Fibroblast of skin of left quadriceps (primary cell): ENCODE measurements at regions not wholly inside any gene's neighbourhood (a gene's known extent, or its start where the extent isn't known, plus 50 kb on each side); places are given as distances from the start of the nearest gene placed in this dataset.
"Not testable (repeated sequence)": the region's sequence is repeated elsewhere in the genome, so short reads cannot be mapped to it uniquely, and the experiment has no call there.

Experiments used
- DNase-seq, 2 experiments: peaks; one replicate each; pipeline ENCODE4 v3.0.0-alpha.2; 2013; ENCODE audit warnings: low read depth in 2 of 2

DNA sequence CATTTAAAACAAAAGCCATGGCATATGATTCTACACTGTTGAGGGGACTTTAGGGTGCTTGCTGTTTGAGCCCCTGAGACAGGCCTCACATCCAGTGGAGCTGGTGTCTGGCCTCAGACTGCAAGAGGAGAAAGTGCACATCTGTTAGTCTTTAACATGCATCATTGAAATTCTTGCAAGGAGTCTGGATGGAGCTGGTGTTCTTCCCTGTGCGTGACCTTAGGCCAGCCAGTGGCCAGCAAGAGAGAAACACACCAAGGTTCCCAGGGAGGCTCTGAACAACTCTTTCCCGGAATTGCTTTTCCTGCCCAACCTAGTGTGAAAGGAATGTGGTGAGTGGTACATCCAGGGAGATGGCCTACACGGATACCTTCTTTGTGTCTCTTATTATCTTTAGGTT lies 282.8 kb upstream of the TNC start:
- DNase-seq, result peak; percentile 58 to 59

DNA sequence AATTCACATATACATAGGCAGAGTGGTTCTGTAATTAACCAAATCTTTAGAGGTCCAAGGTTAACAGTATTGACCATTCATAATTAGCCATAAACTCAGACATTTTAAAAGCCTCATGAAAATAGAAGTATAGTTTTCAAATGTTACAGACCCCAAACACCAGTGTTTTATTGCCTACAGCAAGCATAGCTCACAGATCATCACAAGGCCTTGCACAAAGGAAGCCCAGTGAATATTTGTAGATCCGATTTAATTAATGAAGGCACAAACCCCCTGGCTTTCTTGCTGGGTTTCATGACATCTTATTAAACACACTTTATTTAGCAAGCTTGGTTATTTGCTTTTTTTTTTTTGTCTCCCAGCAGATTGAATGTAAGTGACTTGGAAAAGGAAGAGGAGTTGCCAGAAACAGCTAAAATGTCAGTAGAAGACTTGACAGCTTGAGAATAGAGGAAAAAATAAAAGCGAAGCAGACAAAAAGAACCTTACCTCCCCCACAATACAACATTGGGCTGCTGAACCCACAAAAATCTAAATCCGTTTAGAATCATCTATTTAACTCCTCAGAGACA lies 283.9 kb upstream of the TNC start:
- no peak for DNase-seq

DNA sequence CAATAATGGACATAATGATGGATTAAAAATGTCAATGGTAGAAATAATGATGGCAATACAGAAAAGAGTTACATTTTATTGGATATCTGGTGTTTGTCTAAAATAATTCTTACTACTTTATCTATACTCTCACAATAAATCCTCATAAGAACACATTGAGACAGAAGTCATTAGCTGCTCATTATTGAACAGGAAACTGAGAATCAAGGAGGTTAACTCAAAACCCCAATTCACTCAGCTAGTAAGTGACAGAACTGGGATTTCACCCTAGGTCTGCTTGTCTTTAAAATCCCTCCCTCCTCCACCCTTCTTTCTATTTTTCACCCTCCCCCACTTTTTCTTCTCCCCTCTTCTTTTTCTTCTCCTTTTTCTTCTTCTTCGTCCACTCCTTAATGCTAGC lies 285.8 kb upstream of the TNC start:
- no peak for DNase-seq

DNA sequence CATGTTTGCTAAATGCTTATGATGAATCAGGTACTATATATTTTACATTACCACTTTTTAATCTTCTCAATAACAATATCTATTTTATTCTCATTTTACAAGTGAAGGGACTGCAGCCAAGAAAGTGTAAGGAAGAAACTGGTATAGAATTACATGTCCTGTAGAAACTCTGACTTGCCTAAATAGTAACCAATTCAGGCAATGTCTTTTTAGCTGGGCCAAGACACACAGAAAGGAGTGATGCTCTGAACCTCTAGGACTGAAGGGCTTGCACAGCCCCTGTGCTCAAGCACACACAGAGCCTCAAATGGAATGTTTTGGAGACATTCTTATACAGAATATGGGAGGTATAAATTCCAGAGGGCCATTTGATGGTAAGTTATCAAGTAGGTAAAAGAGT lies 286.4 kb upstream of the TNC start:
- no peak for DNase-seq

DNA sequence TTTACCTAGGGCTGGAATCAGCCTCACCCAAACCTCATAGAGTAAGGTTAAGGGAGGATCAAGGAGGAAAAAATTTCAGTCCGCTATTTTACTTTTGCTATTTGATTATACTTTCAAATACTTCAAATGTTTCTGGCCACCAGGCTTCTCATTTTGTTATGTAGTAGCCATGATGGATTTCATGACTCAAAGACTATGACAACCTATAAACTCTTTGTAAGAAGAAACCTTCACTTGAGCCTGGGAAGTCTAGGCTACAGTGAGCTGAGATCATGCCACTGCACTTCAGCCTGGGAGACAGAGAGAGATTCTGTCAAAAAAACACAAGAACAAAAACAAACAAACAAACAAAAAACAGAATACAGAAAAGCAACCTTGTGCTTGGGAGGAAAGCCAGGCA lies 293.6 kb upstream of the TNC start:
- DNase-seq, result no peak

DNA sequence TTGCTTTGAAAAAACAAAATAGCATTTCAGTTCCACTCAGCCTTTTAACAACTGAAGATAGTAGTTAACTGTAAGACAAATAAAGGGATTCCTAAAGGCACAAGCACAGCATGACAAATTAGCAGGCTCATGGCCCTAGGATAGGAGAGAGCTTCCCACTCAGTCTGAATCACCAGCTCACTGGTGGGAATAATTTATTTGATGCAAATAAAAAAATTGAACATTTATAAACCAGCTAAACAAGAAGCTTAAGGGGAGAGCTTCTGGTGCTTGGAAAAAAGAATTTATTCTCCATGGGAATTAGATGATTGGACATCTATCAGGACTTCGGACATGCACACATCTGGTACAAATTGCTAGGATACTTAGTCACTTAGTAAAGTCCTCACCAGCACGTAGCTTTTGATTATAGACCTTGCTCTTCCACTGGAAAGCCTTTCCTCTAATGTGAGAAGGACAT lies 294.1 kb upstream of the TNC start:
- peak; percentile 87 to 89 for DNase-seq

DNA sequence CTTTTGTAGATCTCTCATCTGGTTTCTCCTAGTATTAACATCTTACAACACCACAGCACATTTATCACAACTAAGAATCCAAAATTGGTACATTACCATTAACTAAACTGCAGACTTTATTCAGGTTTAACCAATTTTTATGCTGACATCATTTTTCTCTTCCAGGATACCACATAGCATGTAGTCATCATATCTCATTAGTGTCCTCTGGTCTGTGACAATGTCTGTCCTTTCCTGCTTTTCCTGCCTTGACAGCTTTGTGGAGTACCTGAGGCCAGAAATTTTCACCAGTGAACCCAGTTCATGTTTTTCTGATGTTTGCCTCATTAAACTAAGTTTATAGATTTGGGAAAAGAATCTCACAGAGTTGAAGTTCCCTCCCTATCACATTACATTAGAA lies 294.7 kb upstream of the TNC start:
- DNase-seq, result no peak

DNA sequence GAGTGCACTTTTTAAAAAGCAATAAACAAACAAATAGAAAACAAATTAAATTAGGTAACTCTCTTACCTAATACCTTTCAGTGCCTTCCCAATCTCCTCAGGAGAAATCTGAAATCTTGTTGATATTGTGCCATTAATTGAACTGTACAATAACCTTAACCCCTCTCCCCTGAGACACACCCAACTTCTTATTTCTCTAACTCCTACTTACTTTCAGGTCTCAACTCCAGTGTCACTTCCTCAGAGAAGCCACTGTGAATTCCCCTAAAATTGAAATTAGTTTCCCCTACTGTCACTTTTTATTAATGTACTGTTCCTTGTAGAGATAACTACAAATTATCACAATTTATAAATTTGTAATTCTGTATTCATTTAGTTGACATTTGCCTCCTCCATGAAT lies 295.3 kb upstream of the TNC start:
- DNase-seq, result no peak

DNA sequence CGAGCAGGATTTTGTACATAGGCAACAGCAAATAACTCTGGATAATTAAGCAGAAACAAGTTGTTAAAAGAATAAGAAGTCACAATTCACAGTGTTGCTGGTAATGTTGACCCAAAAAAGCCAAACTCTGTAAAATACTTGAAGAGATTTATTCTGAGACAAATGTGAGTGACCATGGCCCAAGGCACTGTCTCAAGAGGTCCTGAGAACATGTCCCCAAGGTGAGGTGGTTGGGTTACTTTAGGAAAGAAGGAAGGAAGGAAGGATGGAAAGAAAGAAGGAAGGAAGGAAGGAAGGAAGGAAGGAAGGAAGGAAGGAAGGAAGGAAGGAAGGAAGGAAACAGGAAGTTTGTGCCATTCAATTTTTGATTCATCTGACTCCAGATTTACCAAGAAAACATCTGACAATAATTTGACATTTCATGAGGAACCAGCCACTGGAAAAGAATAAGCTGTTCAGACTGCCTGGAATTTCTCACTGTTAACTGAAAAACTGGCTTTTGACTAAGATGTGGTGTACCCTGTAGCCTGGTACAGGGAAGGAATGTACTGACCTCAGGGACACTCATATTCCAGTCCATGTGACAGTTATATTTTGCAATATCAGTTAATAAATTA lies 295.9 kb upstream of the TNC start:
- DNase-seq, result no peak

DNA sequence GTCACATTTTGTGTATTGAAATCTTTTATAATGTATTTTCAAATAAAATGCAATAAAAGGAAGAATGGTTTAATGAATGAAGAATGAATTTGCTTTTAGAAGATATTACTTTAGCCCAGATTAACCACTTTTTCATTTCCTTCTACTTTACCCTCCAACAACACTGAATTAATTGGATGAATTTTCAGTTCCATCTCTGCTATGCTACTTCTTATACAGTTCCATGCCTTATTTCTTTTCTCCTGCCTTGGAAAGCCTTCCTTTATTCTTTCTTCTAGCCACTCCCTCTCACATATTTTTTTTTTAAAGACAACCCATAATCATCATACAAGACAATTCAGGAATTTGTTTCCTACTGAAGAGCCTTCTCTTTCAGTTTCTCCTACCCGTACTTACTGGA lies 296.6 kb upstream of the TNC start:
- no peak for DNase-seq

DNA sequence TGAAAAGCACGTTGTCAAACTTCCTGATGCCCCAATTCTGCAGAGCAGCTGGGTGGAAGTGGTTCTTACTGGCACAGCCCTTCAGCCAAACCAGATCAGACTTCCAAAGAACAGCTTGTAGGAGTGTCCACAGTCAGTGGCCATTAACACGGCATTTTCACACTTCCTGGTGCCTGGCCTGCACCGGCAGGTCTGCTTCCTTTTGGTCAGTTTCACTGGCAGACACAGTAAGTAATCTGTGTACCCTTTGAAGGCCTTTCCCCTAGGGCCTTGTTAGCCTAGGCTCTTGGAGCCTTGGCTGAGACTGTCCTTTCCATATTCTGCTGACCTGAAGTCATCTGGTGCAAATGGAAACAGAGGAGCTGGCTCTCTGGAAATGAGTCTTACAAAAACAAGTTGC lies 297.5 kb upstream of the TNC start:
- DNase-seq, result no peak

DNA sequence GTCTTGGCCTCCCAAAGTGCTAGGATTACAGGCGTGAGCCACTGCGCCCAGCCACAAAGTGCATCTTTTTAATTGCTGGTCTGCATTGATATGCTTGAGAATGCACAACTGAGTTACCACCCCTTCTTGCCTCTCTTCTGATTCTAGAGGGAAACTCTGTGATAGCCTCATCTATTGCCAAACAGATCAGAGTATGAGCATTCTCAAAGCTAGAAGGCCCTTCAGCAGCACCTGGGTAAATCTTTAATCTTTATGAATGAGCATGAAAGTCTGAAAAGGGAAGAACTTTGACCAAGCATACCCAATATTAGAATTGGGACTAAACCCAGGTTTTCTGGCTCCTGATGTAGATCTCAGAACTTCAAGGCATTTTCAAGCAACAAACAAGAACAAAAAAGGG lies 298.3 kb upstream of the TNC start:
- DNase-seq, result no peak

DNA sequence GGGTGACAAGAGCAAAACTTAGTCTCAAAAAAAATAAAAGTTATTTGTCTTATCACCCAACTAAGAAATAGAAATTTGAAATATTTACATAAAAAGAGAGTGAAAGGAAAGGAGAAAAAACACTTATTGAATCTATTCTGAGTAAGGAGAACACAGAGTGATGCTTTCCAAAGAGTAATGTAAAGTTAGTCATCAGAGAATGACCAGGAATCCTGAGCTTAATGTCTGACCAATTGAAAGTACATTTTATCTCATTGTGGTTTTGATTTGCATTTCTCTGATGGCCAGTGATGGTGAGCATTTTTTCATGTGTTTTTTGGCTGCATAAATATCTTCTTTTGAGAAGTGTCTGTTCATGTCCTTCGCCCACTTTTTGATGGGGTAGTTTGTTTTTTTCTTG lies 300.2 kb upstream of the TNC start:
- not testable (repeated sequence) for DNase-seq

DNA sequence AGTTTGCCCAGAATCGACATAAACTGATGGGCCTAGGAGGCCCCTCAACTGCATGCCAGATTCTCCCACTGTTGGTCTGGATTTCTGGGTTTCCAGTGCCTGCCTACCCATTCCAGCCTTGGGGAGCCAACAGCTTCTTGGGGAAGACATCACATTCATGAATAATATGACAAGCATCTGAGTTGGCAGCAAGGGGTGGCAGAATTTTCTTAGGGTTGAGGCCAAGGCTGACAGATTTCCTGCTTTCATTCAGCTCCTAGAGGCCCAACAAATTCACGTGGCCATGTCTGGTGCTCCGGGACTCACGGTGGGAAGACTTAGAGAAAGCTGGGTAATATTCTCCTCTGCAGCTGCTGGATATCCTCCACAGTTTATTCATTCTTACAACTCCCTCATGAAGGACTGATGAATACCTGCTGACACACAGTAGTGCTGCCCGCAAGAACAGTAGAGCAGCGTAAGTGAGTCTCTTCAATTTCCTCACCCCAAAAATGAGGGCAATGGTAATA lies 305.0 kb upstream of the TNC start:
- no peak for DNase-seq

DNA sequence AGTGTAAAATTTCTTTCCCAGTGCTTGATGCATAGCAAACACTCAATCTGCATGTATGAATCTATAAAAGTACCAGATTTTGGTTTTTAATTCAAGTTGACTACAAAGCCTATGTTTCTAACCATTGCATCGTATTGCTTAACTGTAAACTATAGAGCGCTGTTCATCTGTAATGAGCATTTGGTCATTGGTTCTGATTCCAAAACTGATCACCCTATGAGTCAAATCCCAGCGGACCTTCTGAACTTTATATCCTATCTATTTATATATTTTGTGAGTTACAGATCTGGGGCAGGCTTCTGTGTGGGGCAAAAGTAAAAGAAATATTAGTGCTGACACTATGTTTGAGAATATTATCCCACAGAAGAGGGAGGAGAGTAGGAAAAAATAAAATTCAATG lies 305.7 kb upstream of the TNC start:
- no peak for DNase-seq

DNA sequence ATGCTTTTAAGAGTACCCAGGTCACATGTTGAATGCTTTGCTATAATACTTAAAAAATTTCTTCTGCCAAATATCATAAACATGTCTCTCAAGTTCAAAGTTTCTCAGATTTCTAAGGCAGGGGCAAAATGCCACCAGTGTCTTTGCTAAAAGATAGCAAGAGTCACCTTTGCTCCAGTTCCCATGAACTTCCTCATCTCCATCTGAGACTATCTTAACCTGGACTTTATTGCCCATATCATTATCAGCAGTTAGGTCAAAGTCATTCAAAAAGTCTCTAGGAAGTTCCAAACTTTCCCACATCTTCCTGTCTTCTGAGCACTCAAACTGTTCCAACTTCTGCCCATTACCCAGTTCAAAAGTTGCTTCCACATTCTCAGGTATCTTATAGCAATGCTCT lies 307.6 kb upstream of the TNC start:
- DNase-seq, result no peak

DNA sequence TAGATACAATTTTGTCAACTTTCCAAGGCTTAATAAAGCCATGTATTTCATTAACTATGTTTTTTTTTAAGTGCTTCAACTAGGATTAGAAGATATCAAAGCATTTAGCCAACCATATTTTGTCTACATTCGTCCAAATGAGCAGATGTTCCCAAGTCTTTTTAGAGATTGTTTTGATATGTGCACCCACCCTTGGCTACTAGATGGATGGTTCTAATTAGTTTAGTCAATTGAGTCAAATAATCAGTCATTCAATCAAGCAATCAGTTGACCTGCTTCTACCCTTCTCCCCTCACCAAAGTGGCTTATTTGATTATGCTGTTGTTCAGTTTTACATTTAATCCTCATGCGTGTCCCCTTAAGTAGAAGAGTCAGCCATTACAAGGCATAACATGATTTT lies 319.5 kb upstream of the TNC start:
- DNase-seq, result no peak

DNA sequence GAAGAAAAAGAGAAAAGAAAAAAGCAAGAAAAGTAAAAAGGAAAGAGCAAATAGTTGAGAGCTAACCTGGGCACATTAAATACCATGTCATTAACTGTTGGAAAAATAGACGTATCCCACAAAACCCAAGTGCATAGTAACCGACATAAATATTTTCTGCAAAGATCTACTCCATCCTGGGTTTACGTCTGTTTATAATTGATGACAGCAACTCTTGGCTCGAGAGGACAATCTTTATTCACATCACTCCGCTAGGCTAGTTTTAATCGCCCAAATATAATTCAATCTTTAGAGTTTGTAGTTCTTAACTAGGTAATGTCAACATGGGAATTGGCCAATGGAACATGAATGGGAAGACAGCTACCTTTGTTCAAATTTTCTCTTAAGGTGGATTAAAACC lies 321.7 kb upstream of the TNC start:
- no peak for DNase-seq

DNA sequence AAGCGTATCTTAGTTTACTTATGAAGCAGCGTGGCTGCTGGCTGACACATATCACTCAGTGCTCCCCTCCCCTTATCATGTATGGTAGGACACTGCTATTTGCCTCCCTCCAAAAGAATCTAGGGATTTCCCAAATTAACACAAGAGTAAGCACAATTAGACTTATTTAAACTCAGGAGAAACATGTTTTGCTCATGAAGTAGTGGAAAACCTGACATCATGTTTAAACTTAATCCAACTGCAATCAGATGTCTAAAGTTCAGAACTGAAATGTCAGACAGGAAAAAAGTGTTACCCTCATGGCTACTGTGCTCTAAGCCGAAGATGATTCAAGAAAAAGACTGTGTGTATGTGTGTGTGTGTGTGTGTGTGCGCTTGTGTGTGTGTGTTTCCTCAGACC lies 324.1 kb upstream of the TNC start:
- DNase-seq, result no peak

DNA sequence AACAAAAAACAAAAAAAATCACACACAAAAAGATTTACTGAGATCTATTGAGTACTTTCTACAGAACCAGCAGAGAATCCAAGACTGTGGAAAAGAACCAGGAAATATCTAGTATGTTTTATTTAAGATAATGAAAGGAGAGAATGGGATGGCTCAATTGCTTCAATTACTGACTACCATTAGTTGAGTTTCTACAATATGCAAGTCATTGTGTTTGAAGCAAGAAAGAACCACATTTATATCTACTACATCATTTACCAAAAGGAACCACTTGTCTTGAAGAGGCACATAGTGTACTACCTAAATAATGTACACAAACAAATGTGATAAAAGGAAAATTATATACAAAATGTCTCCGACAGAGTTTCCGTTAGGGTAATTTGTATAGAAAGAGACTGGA lies 325.9 kb upstream of the TNC start:
- DNase-seq, result no peak

DNA sequence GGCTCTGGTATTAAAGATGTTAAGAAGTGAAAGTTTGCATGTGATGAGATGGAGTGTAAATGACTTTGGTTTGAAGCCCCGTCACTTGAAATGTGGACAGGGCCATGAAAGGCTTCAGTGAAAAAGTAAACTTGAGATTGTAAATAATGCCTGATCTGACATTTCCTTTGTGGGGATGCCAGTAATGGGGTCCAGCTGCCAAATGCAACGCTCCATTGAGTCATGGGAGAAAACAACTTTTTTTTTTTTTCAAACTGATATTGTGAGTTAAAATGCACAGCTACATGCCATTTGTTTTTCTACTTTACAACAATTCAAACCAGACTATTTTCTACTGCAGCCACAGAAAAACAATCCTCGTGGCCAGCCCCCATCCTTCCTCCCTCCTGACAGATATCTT lies 327.0 kb upstream of the TNC start:
- no peak for DNase-seq

DNA sequence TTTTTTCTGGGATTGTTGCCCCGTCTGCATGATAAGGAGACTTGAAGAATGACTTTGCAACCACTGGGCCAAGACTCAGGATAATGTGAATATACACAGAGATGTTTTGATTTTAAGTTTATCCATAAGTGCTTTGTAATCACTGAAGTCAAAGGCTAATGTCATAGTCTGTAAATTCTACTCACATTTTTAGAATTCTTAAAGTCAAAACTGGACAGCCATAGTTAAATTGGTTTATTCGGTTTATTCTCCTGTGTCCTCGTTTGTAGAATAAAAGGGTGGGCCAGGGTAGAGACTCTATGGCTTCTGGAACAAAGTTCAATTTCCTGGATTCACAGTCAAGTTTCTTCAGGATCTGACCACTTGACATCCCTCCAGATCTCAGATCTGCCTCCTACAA lies 327.7 kb upstream of the TNC start:
- no peak for DNase-seq

DNA sequence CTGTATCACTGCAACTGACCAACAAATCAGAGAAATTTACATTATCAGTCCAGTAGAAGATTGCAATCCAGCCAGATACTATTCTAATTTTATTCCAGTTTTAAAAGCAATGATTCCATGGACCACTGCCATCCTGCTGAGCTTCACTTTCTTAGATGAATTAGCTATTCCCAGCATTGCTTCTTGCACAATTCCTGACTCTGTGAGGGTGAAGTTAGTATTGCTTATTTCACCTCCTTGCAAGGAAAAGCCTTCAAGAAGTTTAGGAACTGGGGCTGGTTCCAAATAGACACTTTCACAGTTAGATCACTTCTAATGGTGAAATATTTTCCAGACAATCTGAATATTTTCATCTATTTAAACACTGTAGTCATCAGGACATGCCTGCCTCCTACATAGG lies 338.6 kb upstream of the TNC start:
- peak; percentile 75 to 78 for DNase-seq

DNA sequence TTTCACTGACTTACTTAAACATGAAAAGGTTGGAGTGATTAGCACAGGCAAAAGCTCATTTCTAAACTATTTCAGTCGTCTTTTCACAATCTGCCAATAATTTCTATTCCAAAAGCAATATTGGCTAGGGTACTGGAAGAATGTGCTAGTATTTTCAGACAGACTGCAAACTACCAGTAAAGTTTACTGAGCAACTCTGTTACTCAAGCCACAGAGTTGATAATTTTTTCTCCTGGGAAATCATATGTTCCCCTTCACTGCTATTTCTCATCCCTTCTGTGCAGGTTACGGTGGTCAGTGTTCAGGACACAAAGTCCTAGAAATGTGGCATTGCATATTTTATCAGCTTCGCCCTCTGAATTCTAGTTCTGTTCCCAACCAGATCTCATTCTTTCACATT lies 343.3 kb upstream of the TNC start:
- DNase-seq, result no peak
